22Rv1 (cell line): ENCODE measurements at regions not wholly inside any gene's neighbourhood (a gene's known extent, or its start where the extent isn't known, plus 50 kb on each side); places are given as distances from the start of the nearest gene placed in this dataset.

ENCODE experiments used
- CTCF ChIP-seq: fragments of 450-650 bp; IDR thresholded peaks from 2 replicates; pipeline ENCODE4 v1.5.1; 2017; ENCODE audit warnings: mild to moderate bottlenecking
- ZFX ChIP-seq: fragments of 450-650 bp; IDR thresholded peaks from 2 replicates; pipeline ENCODE4 v1.6.1; 2017; ENCODE audit warnings: antibody characterized with exemption, borderline replicate concordance

GRCh38 chr13:72622546-72622945, 104.9 kb downstream of the MZT1 start:
- no peak for TF ChIP-seq CTCF
- TF ChIP-seq ZFX: no peak
